ENCODE measurements at regions not wholly inside any gene's neighbourhood (a gene's known extent, or its start where the extent isn't known, plus 50 kb on each side); places are given as distances from the start of the nearest gene placed in this dataset.

- TF ChIP-seq, protein P1, sequence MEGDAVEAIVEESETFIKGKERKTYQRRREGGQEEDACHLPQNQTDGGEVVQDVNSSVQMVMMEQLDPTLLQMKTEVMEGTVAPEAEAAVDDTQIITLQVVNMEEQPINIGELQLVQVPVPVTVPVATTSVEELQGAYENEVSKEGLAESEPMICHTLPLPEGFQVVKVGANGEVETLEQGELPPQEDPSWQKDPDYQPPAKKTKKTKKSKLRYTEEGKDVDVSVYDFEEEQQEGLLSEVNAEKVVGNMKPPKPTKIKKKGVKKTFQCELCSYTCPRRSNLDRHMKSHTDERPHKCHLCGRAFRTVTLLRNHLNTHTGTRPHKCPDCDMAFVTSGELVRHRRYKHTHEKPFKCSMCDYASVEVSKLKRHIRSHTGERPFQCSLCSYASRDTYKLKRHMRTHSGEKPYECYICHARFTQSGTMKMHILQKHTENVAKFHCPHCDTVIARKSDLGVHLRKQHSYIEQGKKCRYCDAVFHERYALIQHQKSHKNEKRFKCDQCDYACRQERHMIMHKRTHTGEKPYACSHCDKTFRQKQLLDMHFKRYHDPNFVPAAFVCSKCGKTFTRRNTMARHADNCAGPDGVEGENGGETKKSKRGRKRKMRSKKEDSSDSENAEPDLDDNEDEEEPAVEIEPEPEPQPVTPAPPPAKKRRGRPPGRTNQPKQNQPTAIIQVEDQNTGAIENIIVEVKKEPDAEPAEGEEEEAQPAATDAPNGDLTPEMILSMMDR (IDR thresholded peaks at IDR 0.05): peak in 10 of 12 donors; percentile 9 to 40 (median 22)
- no peak for TF ChIP-seq POLR2A (IDR thresholded peaks at IDR 0.05)
Observed at GRCh38 chr14:103281496-103282231, 52.4 kb upstream of the EIF5 start.
